HepG2 (cell line): ENCODE measurements at regions not wholly inside any gene's neighbourhood (a gene's known extent, or its start where the extent isn't known, plus 50 kb on each side); places are given as distances from the start of the nearest gene placed in this dataset.

ENCODE experiments used
- ATAC-seq: fragments of 200-7000 bp; cut with Tn5 transposase; 3 replicates; pipeline ENCODE4 v1.9.1; 2020; ENCODE audit warnings: mild to moderate bottlenecking, moderate library complexity
- BruUV-seq: library from RNA; stranded (reverse); fragments of 400-500 nt; replicated peaks from 2 replicates; lab custom pipeline; 2021; lab: Mats Ljungman, UMichigan
- CTCF ChIA-PET: fragments of 300-600 bp; formaldehyde crosslinking; extraction: SDS; loops from one replicate; lab custom pipeline; 2021; ENCODE audit warnings: low total read pairs, inconsistent platforms, low intra/inter-chr PET ratio; lab: Yijun Ruan, JAX
- POLR2A ChIA-PET: fragments of 350-600 bp; sonication (Branson Sonifier 250); formaldehyde crosslinking; loops from one replicate; lab custom pipeline; 2020; ENCODE audit warnings: antibody characterized with exemption, inconsistent platforms; lab: Yijun Ruan, JAX
- DNase-seq: peaks from one replicate; pipeline ENCODE4 v3.0.0-alpha.2; 2015; ENCODE audit warnings: low spot score
- FAIRE-seq: peaks from 3 replicates; lab custom pipeline; 2011; peaks lifted over from hg19 to GRCh38; lab: Jason Lieb, UNC
- H2AFZ ChIP-seq: one replicate; pipeline ENCODE4 v1.6.1; 2011; ENCODE audit warnings: low read length, inconsistent platforms
- H3K27ac ChIP-seq: fragments of 300-600 bp; 3 replicates; pipeline ENCODE4 v1.8.0; 2011; ENCODE audit warnings: mixed run types, mild to moderate bottlenecking, mixed read lengths, low read length, inconsistent platforms; ENCODE audit not compliant: insufficient read depth; ENCODE audit errors: extremely low read length
- H3K27me3 ChIP-seq, 2 experiments: fragments of 200-600 bp in 1 of 2; 2 replicates in 1 of 2; 3 replicates in 1 of 2; pipeline versions ENCODE4 v1.6.0 to v1.8.0; 2011; ENCODE audit warnings: low read length in 2 of 2, mild to moderate bottlenecking in 2 of 2, moderate library complexity in 2 of 2, inconsistent platforms in 1 of 2; ENCODE audit not compliant: insufficient read depth in 2 of 2, control insufficient read depth in 1 of 2
- H3K36me3 ChIP-seq, 2 experiments: fragments of 200-600 bp in 1 of 2; replicated peaks in 1 of 2; 2 replicates in 1 of 2; 3 replicates in 1 of 2; pipeline versions ENCODE4 v1.5.1 to v1.8.0; 2011; ENCODE audit warnings: low read length in 2 of 2, inconsistent platforms in 1 of 2; ENCODE audit not compliant: insufficient read depth in 2 of 2, control insufficient read depth in 1 of 2
- H3K4me1 ChIP-seq: 2 replicates; pipeline ENCODE4 v1.5.1; 2012; ENCODE audit warnings: low read length, inconsistent platforms; ENCODE audit not compliant: insufficient read depth
- H3K4me2 ChIP-seq: 2 replicates; pipeline ENCODE4 v1.6.0; 2011; ENCODE audit warnings: low read depth, low read length, inconsistent platforms
- H3K4me3 ChIP-seq, 3 experiments: fragments of 200-600 bp in 1 of 3; sonication (generic), shearing (Covaris generic) in 1 of 3; replicated peaks in 1 of 3; 2 replicates each; pipeline ENCODE4 v1.5.1; 2011 to 2016; ENCODE audit warnings: low read length in 3 of 3, inconsistent platforms in 2 of 3, low read depth in 2 of 3, mild to moderate bottlenecking in 2 of 3, control low read depth in 1 of 3, mixed read lengths in 1 of 3; ENCODE audit not compliant: insufficient read depth in 1 of 3
- H3K79me2 ChIP-seq: one replicate; pipeline ENCODE4 v1.6.1; 2011; ENCODE audit warnings: low read length, inconsistent platforms; ENCODE audit not compliant: insufficient read depth
- H3K9ac ChIP-seq: 2 replicates; pipeline ENCODE4 v1.6.0; 2011; ENCODE audit warnings: mild to moderate bottlenecking, low read depth, low read length, inconsistent platforms; ENCODE audit not compliant: insufficient read depth
- H3K9me3 ChIP-seq: 2 replicates; pipeline ENCODE4 v1.5.1; 2012; ENCODE audit warnings: mild to moderate bottlenecking, low read length
- H4K20me1 ChIP-seq: 2 replicates; pipeline ENCODE4 v1.6.0; 2011; ENCODE audit warnings: inconsistent platforms, mild to moderate bottlenecking, low read length, moderate library complexity; ENCODE audit not compliant: insufficient read depth
- ATF7 ChIP-seq, 2 experiments: fragments of 450-650 bp in 1 of 2; sonication (generic) in 1 of 2; formaldehyde crosslinking in 1 of 2; IDR thresholded peaks; 2 replicates each; pipeline versions ENCODE4 v1.4.0 to v1.6.1; 2016 to 2020; ENCODE audit warnings: antibody characterized with exemption in 1 of 2, mild to moderate bottlenecking in 1 of 2, missing genetic modification reagents in 1 of 2
- CSRNP2 ChIP-seq: sonication (generic); formaldehyde crosslinking; conservative IDR thresholded peaks from 2 replicates; pipeline ENCODE4 v1.8.0; 2022; ENCODE audit warnings: low read depth, missing genetic modification reagents
- KDM5B ChIP-seq: sonication (generic); formaldehyde crosslinking; IDR thresholded peaks from 2 replicates; pipeline ENCODE4 v1.4.0; 2020; ENCODE audit warnings: missing genetic modification reagents, mild to moderate bottlenecking, borderline replicate concordance
- MAF1 ChIP-seq: sonication (generic); formaldehyde crosslinking; IDR thresholded peaks from 2 replicates; pipeline ENCODE4 v1.5.0; 2020; ENCODE audit warnings: missing genetic modification reagents, borderline replicate concordance
- MNT ChIP-seq: fragments of 450-650 bp; IDR thresholded peaks from 2 replicates; pipeline ENCODE4 v1.6.1; 2016
- NR2F2 ChIP-seq: IDR thresholded peaks from 2 replicates; pipeline ENCODE4 v1.6.1; 2012; ENCODE audit warnings: low read depth, inconsistent platforms, borderline replicate concordance
- STAT6 ChIP-seq: sonication (generic); formaldehyde crosslinking; IDR thresholded peaks from 2 replicates; pipeline ENCODE4 v1.4.0; 2020; ENCODE audit warnings: missing genetic modification reagents, mild to moderate bottlenecking, borderline replicate concordance
- ZBTB14 ChIP-seq: sonication (generic); formaldehyde crosslinking; IDR thresholded peaks from 2 replicates; pipeline ENCODE4 v1.4.0; 2020; ENCODE audit warnings: missing genetic modification reagents
- ZFP36 ChIP-seq: fragments of 150-350 bp; IDR thresholded peaks from 2 replicates; pipeline ENCODE4 v1.6.1; 2018; ENCODE audit warnings: borderline replicate concordance, low read length, low read depth; ENCODE audit not compliant: partially characterized antibody
- ZNF720 ChIP-seq: sonication (generic); formaldehyde crosslinking; IDR thresholded peaks from 2 replicates; pipeline ENCODE4 v1.4.0; 2020; ENCODE audit warnings: missing genetic modification reagents
- WGBS: methylation state at CpG from one replicate; pipeline ENCODE4 v1.1.6; 2017; ENCODE audit warnings: low lambda C conversion rate; 5-methylcytosine and 5-hydroxymethylcytosine counted together
- in situ Hi-C: cut with HindIII; loops from 2 replicates; pipeline ENCODE4 v1.10.0; 2017; ENCODE audit warnings: low pct_unique_long_range_greater_than_20kb; ENCODE audit not compliant: extremely low pct_ligation_motif_present
- intact Hi-C: fragments of 100-400 bp; cut with micrococcal nuclease; formaldehyde crosslinking; loops from one replicate; pipeline ENCODE4 v1.10.0; 2022; ENCODE audit not compliant: unreplicated experiment

- no peak for TF ChIP-seq ZBTB14 (CRISPR knock-in tag)
Observed at GRCh38 chr3:117084277-117084676, 374.7 kb downstream of the TUSC7 start (continued).

- no peaks in the 10 kb centered on the region for H3K36me3 ChIP-seq
Observed at GRCh38 chr3:117084739-117085270, 375.2 kb downstream of the TUSC7 start.

More at GRCh38 chr3:117084739-117085270, 375.2 kb downstream of the TUSC7 start:
- WGBS: 4% methylated on average over 3 of the region's 3 CpGs
- H2AFZ ChIP-seq: no peak overlapping the region
- DNase-seq (no peak), ATAC-seq (no peak), FAIRE-seq (no peak)
- H3K27ac ChIP-seq: no peak overlapping the region
- H3K9ac ChIP-seq: no peak overlapping the region
- no peaks in the 10 kb centered on the region for H3K79me2 ChIP-seq
- in situ Hi-C loops: no loop called here
- H3K27me3 ChIP-seq: no peaks in the 10 kb centered on the region; a peak in 1 of 5 replicates
- CTCF ChIA-PET: no interaction called here
- peak; percentile 67 for TF ChIP-seq ATF7 (IDR thresholded peaks at IDR 0.05)
- TF ChIP-seq ATF7 (CRISPR knock-in tag; IDR thresholded peaks at IDR 0.05): no peak
- no peak for TF ChIP-seq MAF1
- TF ChIP-seq KDM5B (CRISPR knock-in tag): no peak
- TF ChIP-seq NR2F2: no peak
- TF ChIP-seq CSRNP2 (CRISPR knock-in tag): no peak
- no peak for TF ChIP-seq ZNF720 (CRISPR knock-in tag)
- no peak for TF ChIP-seq STAT6 (CRISPR knock-in tag)
- TF ChIP-seq MNT: peak; percentile 75
- TF ChIP-seq ZFP36: no peak
- intact Hi-C loops: no loop called here
- H3K4me1 ChIP-seq: no peaks in the 10 kb centered on the region
- H3K4me2 ChIP-seq: no peak overlapping the region
- H4K20me1 ChIP-seq: no peaks in the 10 kb centered on the region
- no peaks in the 10 kb centered on the region for H3K9me3 ChIP-seq
- BruUV-seq: no TSS peak
- POLR2A ChIA-PET: no interaction called here
- no peak overlapping the region for H3K4me3 ChIP-seq
